HAP-1 (cell line): ENCODE measurements at regions not wholly inside any gene's neighbourhood (a gene's known extent, or its start where the extent isn't known, plus 50 kb on each side); places are given as distances from the start of the nearest gene placed in this dataset.
A peak's percentile ranks its signal among the peaks of the same experiment; 100 is the strongest.

Experiments
- DNase-seq, 2 experiments: peaks; one replicate each; pipeline ENCODE4 v3.0.0-alpha.2; 2016 to 2020; ENCODE audit warnings: low spot score in 2 of 2
- H3K27me3 ChIP-seq: fragments of 250-450 bp; sonication (Bioruptor Pico); 2 replicates; pipeline ENCODE4 v1.5.1; 2020; ENCODE audit warnings: low read depth, mild to moderate bottlenecking, moderate library complexity
- H3K36me3 ChIP-seq: fragments of 250-450 bp; sonication (Bioruptor Pico); replicated peaks from 2 replicates; pipeline ENCODE4 v1.5.1; 2020; ENCODE audit warnings: mild to moderate bottlenecking
- H3K4me1 ChIP-seq: fragments of 250-450 bp; sonication (Bioruptor Pico); 2 replicates; pipeline ENCODE4 v1.5.1; 2020; ENCODE audit warnings: mild to moderate bottlenecking
- H3K4me3 ChIP-seq: fragments of 250-450 bp; sonication (Bioruptor Pico); 2 replicates; pipeline ENCODE4 v1.5.1; 2020; ENCODE audit warnings: mild to moderate bottlenecking, moderate library complexity
- H3K9me3 ChIP-seq: fragments of 250-450 bp; sonication (Bioruptor Pico); 2 replicates; pipeline ENCODE4 v1.5.1; 2020; ENCODE audit warnings: mild to moderate bottlenecking, moderate library complexity
- in situ Hi-C: fragments of 300-500 bp; cut with MboI; formaldehyde crosslinking; loops from 3 replicates; pipeline ENCODE4 v1.14.3; 2020; ENCODE audit warnings: low sequenced_read_pairs, inconsistent platforms, mixed read lengths

GRCh38 chr3:99342383-99342782 lies 296.0 kb upstream of the COL8A1 start:
- H3K9me3 ChIP-seq, result no peaks in the 10 kb centered on the region
- no peaks in the 10 kb centered on the region for H3K27me3 ChIP-seq
- DNase-seq, result no peak
- H3K4me3 ChIP-seq, result no peak overlapping the region
- in situ Hi-C loops, result no loop called here
- no peaks in the 10 kb centered on the region for H3K4me1 ChIP-seq
- H3K36me3 ChIP-seq, result no peaks in the 10 kb centered on the region

GRCh38 chr3:99339222-99339621 lies 299.2 kb upstream of the COL8A1 start:
- DNase-seq, result no peak
- H3K4me1 ChIP-seq, result no peaks in the 10 kb centered on the region
- no peaks in the 10 kb centered on the region for H3K27me3 ChIP-seq
- no peaks in the 10 kb centered on the region for H3K36me3 ChIP-seq
- no peak overlapping the region for H3K4me3 ChIP-seq
- in situ Hi-C loops, result no loop called here
- no peaks in the 10 kb centered on the region for H3K9me3 ChIP-seq

- Histone ChIP-seq H3K4me3 (no peak overlapping the region), H3K4me1 (no peaks in the 10 kb centered on the region), H3K9me3 (no peaks in the 10 kb centered on the region), H3K27me3 (no peaks in the 10 kb centered on the region), H3K36me3 (no peaks in the 10 kb centered on the region)
- no peak for DNase-seq
- in situ Hi-C loops, result no loop called here
These were observed 305.7 kb upstream of the COL8A1 start for GRCh38 chr3:99332718-99333117.

GRCh38 chr3:99332276-99332675 lies 306.1 kb upstream of the COL8A1 start:
- Histone ChIP-seq H3K4me3 (no peak overlapping the region), H3K36me3 (no peaks in the 10 kb centered on the region), H3K27me3 (no peaks in the 10 kb centered on the region), H3K4me1 (no peaks in the 10 kb centered on the region), H3K9me3 (no peaks in the 10 kb centered on the region)
- DNase-seq, result no peak
- in situ Hi-C loops, result no loop called here

GRCh38 chr3:99330924-99331532 lies 307.4 kb upstream of the COL8A1 start:
- Histone ChIP-seq H3K9me3 (no peaks in the 10 kb centered on the region), H3K27me3 (no peaks in the 10 kb centered on the region), H3K36me3 (no peaks in the 10 kb centered on the region), H3K4me1 (no peaks in the 10 kb centered on the region), H3K4me3 (no peak overlapping the region)
- in situ Hi-C loops, result no loop called here
- no peak for DNase-seq

- Histone ChIP-seq H3K9me3 (no peaks in the 10 kb centered on the region), H3K4me1 (no peaks in the 10 kb centered on the region), H3K27me3 (no peaks in the 10 kb centered on the region), H3K4me3 (no peak overlapping the region), H3K36me3 (no peaks in the 10 kb centered on the region)
- no peak for DNase-seq
- in situ Hi-C loops, result no loop called here
These were observed 308.1 kb upstream of the COL8A1 start for GRCh38 chr3:99330281-99330680.

- in situ Hi-C loops, result no loop called here
- H3K36me3 ChIP-seq, result no peaks in the 10 kb centered on the region
- no peaks in the 10 kb centered on the region for H3K27me3 ChIP-seq
- H3K4me1 ChIP-seq, result no peaks in the 10 kb centered on the region
- no peaks in the 10 kb centered on the region for H3K9me3 ChIP-seq
- H3K4me3 ChIP-seq, result no peak overlapping the region
- no peak for DNase-seq
These were observed 313.0 kb upstream of the COL8A1 start for GRCh38 chr3:99325402-99325801.

- no peaks in the 10 kb centered on the region for H3K36me3 ChIP-seq
- no peaks in the 10 kb centered on the region for H3K9me3 ChIP-seq
- no peak overlapping the region for H3K4me3 ChIP-seq
- H3K4me1 ChIP-seq, result no peaks in the 10 kb centered on the region
- in situ Hi-C loops, result no loop called here
- H3K27me3 ChIP-seq, result no peaks in the 10 kb centered on the region
- DNase-seq, result no peak
These were observed 313.7 kb upstream of the COL8A1 start for GRCh38 chr3:99324636-99325203.

GRCh38 chr3:99323940-99324339 lies 314.5 kb upstream of the COL8A1 start:
- no peak overlapping the region for H3K4me3 ChIP-seq
- H3K4me1 ChIP-seq, result no peaks in the 10 kb centered on the region
- in situ Hi-C loops, result no loop called here
- no peaks in the 10 kb centered on the region for H3K36me3 ChIP-seq
- no peak for DNase-seq
- H3K27me3 ChIP-seq, result no peaks in the 10 kb centered on the region
- H3K9me3 ChIP-seq, result no peaks in the 10 kb centered on the region

- no peaks in the 10 kb centered on the region for H3K9me3 ChIP-seq
- H3K27me3 ChIP-seq, result no peaks in the 10 kb centered on the region
- H3K36me3 ChIP-seq, result no peaks in the 10 kb centered on the region
- DNase-seq, result no peak
- in situ Hi-C loops, result no loop called here
- H3K4me1 ChIP-seq, result no peaks in the 10 kb centered on the region
- no peak overlapping the region for H3K4me3 ChIP-seq
These were observed 315.8 kb upstream of the COL8A1 start for GRCh38 chr3:99322551-99322950.

GRCh38 chr3:99321261-99321660 lies 317.1 kb upstream of the COL8A1 start:
- DNase-seq, result no peak
- Histone ChIP-seq H3K27me3 (no peaks in the 10 kb centered on the region), H3K4me3 (no peak overlapping the region), H3K36me3 (no peaks in the 10 kb centered on the region), H3K4me1 (no peaks in the 10 kb centered on the region), H3K9me3 (no peaks in the 10 kb centered on the region)
- in situ Hi-C loops, result no loop called here

- Histone ChIP-seq H3K9me3 (no peaks in the 10 kb centered on the region), H3K4me3 (no peak overlapping the region), H3K27me3 (no peaks in the 10 kb centered on the region), H3K4me1 (no peaks in the 10 kb centered on the region), H3K36me3 (no peaks in the 10 kb centered on the region)
- no peak for DNase-seq
- in situ Hi-C loops, result no loop called here
These were observed 318.4 kb upstream of the COL8A1 start for GRCh38 chr3:99319961-99320360.

GRCh38 chr3:99319450-99319849 lies 318.9 kb upstream of the COL8A1 start:
- no peaks in the 10 kb centered on the region for H3K9me3 ChIP-seq
- in situ Hi-C loops, result no loop called here
- no peak overlapping the region for H3K4me3 ChIP-seq
- DNase-seq, result peak in 1 of 2 experiments; percentile 9
- H3K4me1 ChIP-seq, result no peaks in the 10 kb centered on the region
- H3K36me3 ChIP-seq, result no peaks in the 10 kb centered on the region
- H3K27me3 ChIP-seq, result no peaks in the 10 kb centered on the region

- in situ Hi-C loops, result no loop called here
These were observed 321.2 kb upstream of the COL8A1 start for GRCh38 chr3:99317201-99317600.

GRCh38 chr3:99315896-99316295 lies 322.5 kb upstream of the COL8A1 start:
- Histone ChIP-seq H3K9me3 (no peaks in the 10 kb centered on the region), H3K27me3 (no peaks in the 10 kb centered on the region), H3K4me3 (no peak overlapping the region), H3K4me1 (no peaks in the 10 kb centered on the region), H3K36me3 (no peaks in the 10 kb centered on the region)
- DNase-seq, result no peak
- in situ Hi-C loops, result no loop called here

More at GRCh38 chr3:99317201-99317600, 321.2 kb upstream of the COL8A1 start:
- H3K36me3 ChIP-seq, result no peaks in the 10 kb centered on the region
- H3K9me3 ChIP-seq, result no peaks in the 10 kb centered on the region
- no peaks in the 10 kb centered on the region for H3K27me3 ChIP-seq
- H3K4me1 ChIP-seq, result no peaks in the 10 kb centered on the region
- no peak for DNase-seq
- H3K4me3 ChIP-seq, result no peak overlapping the region
